Smooth muscle cell (in vitro differentiated cells): ENCODE measurements at regions not wholly inside any gene's neighbourhood (a gene's known extent, or its start where the extent isn't known, plus 50 kb on each side); places are given as distances from the start of the nearest gene placed in this dataset.
"Not testable (repeated sequence)": the region's sequence is repeated elsewhere in the genome, so short reads cannot be mapped to it uniquely, and the experiment has no call there.

Experiments
- DNase-seq: peaks from one replicate; lab custom pipeline; 2025; ENCODE audit not compliant: unreplicated experiment; lab: John Stamatoyannopoulos, UW
- H2AFZ ChIP-seq: fragments of 200-600 bp; sonication (generic); 2 replicates; pipeline ENCODE4 v1.6.0; 2016; ENCODE audit warnings: antibody characterized with exemption, low read depth, mild to moderate bottlenecking
- H3F3A ChIP-seq: fragments of 200-600 bp; sonication (generic); 2 replicates; pipeline ENCODE4 v1.6.0; 2017; ENCODE audit warnings: antibody characterized with exemption, low read depth
- H3K27ac ChIP-seq: fragments of 200-600 bp; sonication (generic); 2 replicates; pipeline ENCODE4 v1.5.1; 2016; ENCODE audit warnings: low read depth, mild to moderate bottlenecking
- H3K27me3 ChIP-seq: fragments of 200-600 bp; sonication (generic); 2 replicates; pipeline ENCODE4 v1.6.1; 2016; ENCODE audit warnings: low read depth, mild to moderate bottlenecking
- H3K36me3 ChIP-seq: fragments of 200-600 bp; sonication (generic); 2 replicates; pipeline ENCODE4 v1.5.1; 2016; ENCODE audit warnings: low read depth
- H3K4me1 ChIP-seq: fragments of 200-600 bp; sonication (generic); 2 replicates; pipeline ENCODE4 v1.5.1; 2016; ENCODE audit warnings: low read depth
- H3K4me2 ChIP-seq: fragments of 200-600 bp; sonication (generic); 2 replicates; pipeline ENCODE4 v1.6.0; 2016; ENCODE audit warnings: mild to moderate bottlenecking
- H3K4me3 ChIP-seq: fragments of 200-600 bp; sonication (generic); 2 replicates; pipeline ENCODE4 v1.5.1; 2016; ENCODE audit warnings: mild to moderate bottlenecking
- H3K79me2 ChIP-seq: fragments of 200-600 bp; sonication (generic); 2 replicates; pipeline ENCODE4 v1.6.0; 2016; ENCODE audit warnings: low read depth, mild to moderate bottlenecking
- H3K9ac ChIP-seq: fragments of 200-600 bp; sonication (generic); 2 replicates; pipeline ENCODE4 v1.6.0; 2016; ENCODE audit warnings: low read depth
- H3K9me3 ChIP-seq: fragments of 200-600 bp; sonication (generic); replicated peaks from 2 replicates; pipeline ENCODE4 v1.5.1; 2016; ENCODE audit warnings: low read depth
- H4K20me1 ChIP-seq: fragments of 200-600 bp; sonication (generic); 2 replicates; pipeline ENCODE4 v1.6.0; 2016; ENCODE audit warnings: low read depth
- WGBS: methylation state at CpG from one replicate; pipeline ENCODE4 v1.1.7; 2016; ENCODE audit warnings: low lambda C conversion rate; 5-methylcytosine and 5-hydroxymethylcytosine counted together
- TF ChIP-seq, protein P1 (sequence below): fragments of 200-600 bp; sonication (generic); IDR thresholded peaks from 2 replicates; pipeline ENCODE4 v1.5.1; 2017; ENCODE audit warnings: borderline replicate concordance, mild to moderate bottlenecking, antibody characterized with exemption; ENCODE audit not compliant: insufficient read depth, poor library complexity, severe bottlenecking

DNA sequence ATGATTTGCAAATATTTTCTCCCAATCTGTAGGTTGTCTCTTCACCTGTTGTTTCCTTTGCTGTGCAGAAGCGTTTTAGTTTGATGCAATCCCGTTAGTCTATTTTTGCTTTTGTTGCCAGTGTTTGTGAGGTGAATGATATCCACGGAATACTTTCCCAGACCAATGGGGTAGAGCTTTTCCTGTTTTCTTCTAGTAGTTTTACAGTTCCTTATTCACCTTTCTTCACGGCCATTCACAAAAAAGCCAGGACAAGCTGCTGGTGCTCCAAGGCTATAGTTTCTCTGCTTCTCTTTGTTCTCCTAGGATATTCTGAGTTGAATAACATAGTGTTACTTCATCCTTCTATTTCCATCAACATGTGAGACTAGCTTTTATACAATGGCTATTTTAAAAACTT is 98.7 kb downstream of the UTP18 start:
- no peaks in the 10 kb centered on the region for H3K79me2 ChIP-seq
- H3K27me3 ChIP-seq = no peaks in the 10 kb centered on the region
- H2AFZ ChIP-seq = no peak overlapping the region
- WGBS = 83% methylated on average over 4 of the region's 4 CpGs
- no peaks in the 10 kb centered on the region for H4K20me1 ChIP-seq
- no peak overlapping the region for H3K4me3 ChIP-seq
- H3K9ac ChIP-seq = no peak overlapping the region
- H3K4me2 ChIP-seq = no peak overlapping the region
- TF ChIP-seq, protein P1, sequence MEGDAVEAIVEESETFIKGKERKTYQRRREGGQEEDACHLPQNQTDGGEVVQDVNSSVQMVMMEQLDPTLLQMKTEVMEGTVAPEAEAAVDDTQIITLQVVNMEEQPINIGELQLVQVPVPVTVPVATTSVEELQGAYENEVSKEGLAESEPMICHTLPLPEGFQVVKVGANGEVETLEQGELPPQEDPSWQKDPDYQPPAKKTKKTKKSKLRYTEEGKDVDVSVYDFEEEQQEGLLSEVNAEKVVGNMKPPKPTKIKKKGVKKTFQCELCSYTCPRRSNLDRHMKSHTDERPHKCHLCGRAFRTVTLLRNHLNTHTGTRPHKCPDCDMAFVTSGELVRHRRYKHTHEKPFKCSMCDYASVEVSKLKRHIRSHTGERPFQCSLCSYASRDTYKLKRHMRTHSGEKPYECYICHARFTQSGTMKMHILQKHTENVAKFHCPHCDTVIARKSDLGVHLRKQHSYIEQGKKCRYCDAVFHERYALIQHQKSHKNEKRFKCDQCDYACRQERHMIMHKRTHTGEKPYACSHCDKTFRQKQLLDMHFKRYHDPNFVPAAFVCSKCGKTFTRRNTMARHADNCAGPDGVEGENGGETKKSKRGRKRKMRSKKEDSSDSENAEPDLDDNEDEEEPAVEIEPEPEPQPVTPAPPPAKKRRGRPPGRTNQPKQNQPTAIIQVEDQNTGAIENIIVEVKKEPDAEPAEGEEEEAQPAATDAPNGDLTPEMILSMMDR = no peak
- no peak for DNase-seq
- H3K27ac ChIP-seq = no peak overlapping the region
- H3K9me3 ChIP-seq = no peaks in the 10 kb centered on the region
- H3K36me3 ChIP-seq = no peaks in the 10 kb centered on the region
- no peaks in the 10 kb centered on the region for H3K4me1 ChIP-seq
- no peaks in the 10 kb centered on the region for H3F3A ChIP-seq

DNA sequence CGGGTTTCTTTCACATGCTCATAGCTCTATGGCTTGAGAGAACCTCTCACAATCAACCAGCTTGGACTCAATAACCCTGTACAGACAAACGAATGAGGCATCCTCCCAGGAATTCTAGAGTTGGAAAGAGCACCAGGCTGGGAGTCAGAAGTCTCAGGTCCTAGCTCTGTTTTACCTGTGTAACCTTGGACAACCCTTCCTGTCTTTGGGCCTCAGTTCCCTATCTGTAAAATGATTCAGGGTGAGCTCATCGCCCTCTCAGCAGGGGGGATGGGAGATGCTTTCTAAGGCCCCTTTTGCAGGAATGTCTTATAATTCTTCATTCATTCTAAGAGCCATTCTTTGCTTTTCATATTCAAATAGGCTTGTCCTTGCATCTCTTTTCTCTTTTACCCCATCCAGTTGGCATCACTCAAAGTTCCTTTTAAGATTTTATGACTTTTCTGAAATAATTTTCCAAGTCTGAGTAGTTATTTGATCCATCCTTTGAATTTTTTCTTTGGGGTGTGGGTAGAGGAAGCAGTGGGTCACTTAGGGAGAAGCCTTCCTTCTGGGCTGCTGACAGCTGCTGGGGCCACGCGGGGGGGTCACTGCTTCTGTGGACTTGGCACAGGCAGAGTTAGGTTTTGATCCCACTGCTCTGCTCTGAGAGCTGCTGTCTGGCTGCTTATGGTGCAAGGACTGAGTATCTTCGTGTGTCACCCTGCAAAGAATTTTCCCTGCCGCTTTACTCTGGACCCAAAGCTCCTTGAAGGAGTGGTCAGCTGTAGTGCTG is 102.7 kb downstream of the UTP18 start:
- no peaks in the 10 kb centered on the region for H3F3A ChIP-seq
- TF ChIP-seq, protein P1 = no peak
- no peaks in the 10 kb centered on the region for H3K9me3 ChIP-seq
- H3K4me1 ChIP-seq = no peaks in the 10 kb centered on the region
- no peaks in the 10 kb centered on the region for H3K27me3 ChIP-seq
- no peak for DNase-seq
- no peak overlapping the region for H3K27ac ChIP-seq
- H3K4me2 ChIP-seq = no peak overlapping the region
- H3K9ac ChIP-seq = no peak overlapping the region
- no peaks in the 10 kb centered on the region for H3K79me2 ChIP-seq
- H2AFZ ChIP-seq = no peak overlapping the region
- no peaks in the 10 kb centered on the region for H4K20me1 ChIP-seq
- H3K4me3 ChIP-seq = no peak overlapping the region
- 47% methylated on average over 7 of the region's 7 CpGs for WGBS
- H3K36me3 ChIP-seq = no peaks in the 10 kb centered on the region

DNA sequence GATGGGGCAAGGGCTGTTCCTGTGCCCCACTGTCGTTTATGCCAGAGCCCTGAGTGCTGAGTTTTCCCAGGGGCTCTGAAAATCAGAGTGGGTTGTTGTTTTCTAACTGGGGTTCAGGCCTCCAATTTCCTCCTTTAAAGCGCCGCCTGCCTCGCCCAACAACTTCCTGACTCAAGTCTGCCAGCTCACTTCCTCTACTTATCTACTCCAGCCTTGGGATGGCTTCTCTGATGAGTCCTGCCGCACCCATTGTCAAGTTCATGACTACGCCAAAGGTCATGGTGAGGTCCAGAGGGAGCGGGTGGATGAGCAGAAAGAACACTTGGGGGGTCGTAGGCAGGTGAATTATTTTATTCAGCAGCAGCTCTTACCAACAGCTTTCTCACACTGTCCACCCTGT is 104.7 kb downstream of the UTP18 start:
- Histone ChIP-seq H2AFZ (no peak overlapping the region), H3K27me3 (no peaks in the 10 kb centered on the region), H4K20me1 (no peaks in the 10 kb centered on the region), H3K4me2 (no peak overlapping the region), H3K79me2 (no peaks in the 10 kb centered on the region), H3F3A (no peaks in the 10 kb centered on the region), H3K9ac (no peak overlapping the region), H3K27ac (no peak overlapping the region), H3K9me3 (no peaks in the 10 kb centered on the region), H3K4me3 (no peak overlapping the region), H3K36me3 (no peaks in the 10 kb centered on the region), H3K4me1 (no peaks in the 10 kb centered on the region)
- TF ChIP-seq, protein P1 = no peak
- 81% methylated on average over 8 of the region's 8 CpGs for WGBS
- DNase-seq = no peak

DNA sequence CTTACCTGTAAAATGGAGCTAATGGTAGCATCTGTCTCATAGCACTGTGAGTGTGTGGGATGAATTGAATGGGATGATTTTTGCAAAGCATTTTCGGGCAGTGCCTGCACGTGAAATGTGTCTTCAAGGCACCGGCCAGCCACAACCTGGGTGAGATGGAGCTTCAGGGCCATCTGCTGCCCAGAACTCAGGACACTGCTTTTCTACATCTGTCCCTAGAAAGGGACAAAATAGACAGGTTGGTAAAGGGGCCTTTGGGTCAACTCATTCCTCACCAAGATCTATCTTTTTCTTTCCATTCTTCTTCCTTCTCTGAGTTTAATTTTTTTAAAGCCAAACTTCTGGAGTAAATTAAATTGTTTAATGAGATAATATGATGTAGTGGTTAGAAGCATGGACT is 106.5 kb downstream of the UTP18 start:
- Histone ChIP-seq H3K4me3 (no peak overlapping the region), H3K4me1 (peaks cover 2% of the 10 kb centered on the region), H2AFZ (no peak overlapping the region), H3K9ac (no peak overlapping the region), H3K9me3 (no peaks in the 10 kb centered on the region), H3F3A (no peaks in the 10 kb centered on the region), H4K20me1 (no peaks in the 10 kb centered on the region), H3K4me2 (no peak overlapping the region), H3K27me3 (no peaks in the 10 kb centered on the region), H3K27ac (no peak overlapping the region), H3K36me3 (no peaks in the 10 kb centered on the region), H3K79me2 (no peaks in the 10 kb centered on the region)
- 96% methylated on average over 3 of the region's 3 CpGs for WGBS
- DNase-seq = no peak
- TF ChIP-seq, protein P1 = no peak

DNA sequence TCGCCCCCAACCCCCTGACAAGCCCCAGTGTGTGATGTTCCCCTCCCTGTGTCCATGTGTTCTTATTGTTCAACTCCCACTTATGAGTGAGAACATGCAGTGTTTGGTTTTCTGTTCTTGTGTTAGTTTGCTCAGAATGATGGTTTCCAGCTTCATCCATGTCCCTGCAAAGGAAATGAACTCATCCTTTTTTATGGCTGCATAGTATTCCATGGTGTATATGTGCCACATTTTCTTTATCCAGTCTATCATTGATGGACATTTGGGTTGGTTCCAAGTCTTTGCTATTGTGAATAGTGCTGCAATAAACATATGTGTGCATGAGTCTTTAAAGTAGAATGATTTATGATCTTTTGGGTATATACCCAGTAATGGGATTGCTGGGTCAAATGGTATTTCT is 107.5 kb downstream of the UTP18 start:
- not testable (repeated sequence) for H3K27me3 ChIP-seq, H4K20me1 ChIP-seq, H3K36me3 ChIP-seq

More for the DNA sequence above, 107.5 kb downstream of the UTP18 start:
- not testable (repeated sequence) for H3K79me2 ChIP-seq, H2AFZ ChIP-seq, DNase-seq, H3K4me1 ChIP-seq, H3K4me3 ChIP-seq, H3K4me2 ChIP-seq, H3K9me3 ChIP-seq, H3F3A ChIP-seq, H3K9ac ChIP-seq, H3K27ac ChIP-seq
- WGBS = 53% methylated on average over 1 of the region's 1 CpG
